HG03558 (cell line): ENCODE measurements at regions not wholly inside any gene's neighbourhood (a gene's known extent, or its start where the extent isn't known, plus 50 kb on each side); places are given as distances from the start of the nearest gene placed in this dataset.

Experiments
- ATAC-seq: cut with Tn5 transposase; IDR thresholded peaks from one replicate; pipeline ENCODE4 v1.9.1; 2021; ENCODE audit warnings: moderate number of reproducible peaks; ENCODE audit not compliant: unreplicated experiment; ENCODE audit errors: extremely low read depth

DNA sequence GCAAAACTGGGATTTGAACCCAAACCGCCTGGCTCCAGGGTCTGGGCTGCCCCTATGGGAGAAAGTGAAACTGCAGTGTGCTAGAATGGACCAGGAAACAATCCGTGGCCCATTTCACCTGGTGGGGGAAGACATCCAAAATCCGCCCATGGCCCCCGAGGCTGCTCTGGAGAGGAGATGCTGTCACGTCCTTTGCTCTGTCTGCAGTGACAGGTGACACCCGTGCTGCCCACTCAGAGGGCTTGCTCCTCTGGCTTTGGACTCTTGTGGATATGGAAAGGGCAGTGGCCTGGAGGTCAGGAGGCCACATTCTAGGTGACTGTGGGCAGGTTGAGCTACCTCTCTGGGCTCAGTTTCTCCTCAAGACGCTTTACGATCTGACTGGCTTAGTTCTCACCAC, 151.2 kb upstream of the GPR26 start:
- no peak for ATAC-seq

- no peak for ATAC-seq
Observed at GRCh38 chr10:123515661-123516060, 150.5 kb upstream of the GPR26 start.

- no peak for ATAC-seq
Observed at GRCh38 chr10:123516291-123516690, 149.9 kb upstream of the GPR26 start.

GRCh38 chr10:123517426-123517825, 148.7 kb upstream of the GPR26 start:
- ATAC-seq, result no peak

DNA sequence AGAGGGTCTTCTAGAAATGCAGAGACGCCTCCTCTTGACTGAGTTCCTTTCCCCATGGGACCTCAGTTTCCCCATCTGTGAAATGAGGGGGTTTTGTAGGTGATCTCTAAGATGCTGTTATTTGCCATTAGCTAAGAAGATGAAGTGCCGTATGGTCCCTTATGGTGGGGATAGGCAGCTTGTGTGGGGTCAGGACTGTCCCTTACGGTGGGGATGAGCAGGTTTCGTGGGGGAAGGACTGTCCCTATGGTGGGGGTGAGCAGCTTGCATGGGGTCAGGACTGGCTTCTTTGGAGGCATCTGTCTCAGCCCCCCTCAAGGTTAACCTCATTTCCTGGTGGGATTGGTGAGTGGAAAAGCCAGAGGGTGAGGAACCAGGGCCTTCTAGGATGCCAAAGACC, 148.3 kb upstream of the GPR26 start:
- no peak for ATAC-seq

DNA sequence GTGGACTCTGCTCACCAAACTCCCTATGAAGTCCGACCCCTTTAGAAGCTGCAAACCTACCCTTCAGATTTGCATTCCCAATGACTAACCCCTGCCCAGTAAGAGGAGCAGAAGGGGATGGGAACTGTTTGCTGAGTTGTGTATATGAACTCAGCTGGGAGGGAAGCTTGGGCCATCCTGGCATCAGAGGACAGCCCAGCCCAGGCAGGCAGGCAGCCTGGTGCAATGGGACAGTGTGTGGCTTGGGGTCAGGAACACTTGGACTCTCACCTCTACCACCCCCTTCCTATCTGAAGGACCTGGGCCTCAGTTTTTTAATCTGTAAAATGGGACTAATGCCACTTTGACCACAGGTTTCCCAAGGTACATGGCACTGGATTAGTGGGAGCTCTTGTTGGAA, 147.4 kb upstream of the GPR26 start:
- no peak for ATAC-seq

DNA sequence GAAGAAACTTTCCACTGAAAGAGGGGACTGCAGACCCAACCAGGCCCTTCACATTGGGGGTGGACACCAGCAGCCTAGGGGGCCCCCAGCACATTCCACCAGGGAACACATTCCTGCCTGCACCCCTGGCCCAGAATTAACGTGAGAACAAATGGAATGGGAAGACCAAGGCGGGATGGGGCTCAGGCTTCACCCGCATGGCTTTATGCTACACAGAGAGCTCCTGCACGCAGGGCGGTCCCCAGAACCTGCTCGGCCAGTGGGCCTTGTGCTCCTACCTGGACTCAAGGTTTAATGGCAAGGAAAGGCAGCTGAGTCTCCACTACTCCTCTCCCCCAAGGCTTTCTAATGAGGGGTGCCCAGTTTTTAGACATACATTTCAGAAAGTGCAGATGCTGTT, 146.3 kb upstream of the GPR26 start:
- no peak for ATAC-seq

- no peak for ATAC-seq
Observed at GRCh38 chr10:123521076-123521475, 145.1 kb upstream of the GPR26 start.

DNA sequence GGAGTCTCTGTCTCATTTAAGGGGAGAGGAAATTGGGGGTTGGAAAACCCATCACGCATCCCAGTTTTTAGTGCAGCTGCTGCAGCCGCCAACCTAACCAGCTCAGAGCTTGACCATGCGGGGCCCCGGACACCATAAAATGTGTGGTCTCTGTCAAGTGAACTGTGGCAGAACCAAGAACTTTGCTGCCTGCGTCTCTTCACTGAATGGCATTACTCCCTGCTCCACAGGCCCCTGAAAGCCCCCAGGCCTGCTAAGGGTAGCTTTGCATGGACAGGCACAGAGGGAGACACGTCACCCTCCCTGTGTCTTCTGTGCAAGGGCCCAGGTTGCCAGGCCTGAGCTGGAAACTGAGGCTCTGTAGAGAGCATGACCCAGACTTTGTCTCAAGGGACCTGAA, 144.6 kb upstream of the GPR26 start:
- no peak for ATAC-seq

- no peak for ATAC-seq
Observed at GRCh38 chr10:123522702-123523312, 143.3 kb upstream of the GPR26 start.

DNA sequence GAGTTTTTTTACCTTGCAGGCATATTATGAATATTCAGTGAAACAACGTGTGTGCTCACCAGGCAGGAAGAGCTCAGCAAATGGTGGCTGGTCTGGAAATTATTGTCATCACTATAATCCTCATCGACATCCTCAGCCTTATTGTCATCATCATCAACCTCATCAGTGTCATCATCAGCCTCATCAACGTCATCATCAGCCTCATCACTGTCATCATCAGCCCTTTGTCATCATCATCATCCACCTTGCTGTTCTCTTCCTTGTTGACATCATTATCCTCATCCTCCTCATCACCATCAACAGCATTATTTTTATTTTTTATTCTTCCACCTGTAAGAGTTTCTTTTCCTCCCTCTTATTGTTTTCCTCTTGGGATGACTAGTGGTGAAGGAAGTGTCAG, 142.3 kb upstream of the GPR26 start:
- ATAC-seq, result no peak

GRCh38 chr10:123526356-123527064, 139.6 kb upstream of the GPR26 start:
- ATAC-seq, result no peak

GRCh38 chr10:123527151-123527550, 139.0 kb upstream of the GPR26 start:
- ATAC-seq, result no peak

- no peak for ATAC-seq
Observed at GRCh38 chr10:123529146-123529760, 136.9 kb upstream of the GPR26 start.

DNA sequence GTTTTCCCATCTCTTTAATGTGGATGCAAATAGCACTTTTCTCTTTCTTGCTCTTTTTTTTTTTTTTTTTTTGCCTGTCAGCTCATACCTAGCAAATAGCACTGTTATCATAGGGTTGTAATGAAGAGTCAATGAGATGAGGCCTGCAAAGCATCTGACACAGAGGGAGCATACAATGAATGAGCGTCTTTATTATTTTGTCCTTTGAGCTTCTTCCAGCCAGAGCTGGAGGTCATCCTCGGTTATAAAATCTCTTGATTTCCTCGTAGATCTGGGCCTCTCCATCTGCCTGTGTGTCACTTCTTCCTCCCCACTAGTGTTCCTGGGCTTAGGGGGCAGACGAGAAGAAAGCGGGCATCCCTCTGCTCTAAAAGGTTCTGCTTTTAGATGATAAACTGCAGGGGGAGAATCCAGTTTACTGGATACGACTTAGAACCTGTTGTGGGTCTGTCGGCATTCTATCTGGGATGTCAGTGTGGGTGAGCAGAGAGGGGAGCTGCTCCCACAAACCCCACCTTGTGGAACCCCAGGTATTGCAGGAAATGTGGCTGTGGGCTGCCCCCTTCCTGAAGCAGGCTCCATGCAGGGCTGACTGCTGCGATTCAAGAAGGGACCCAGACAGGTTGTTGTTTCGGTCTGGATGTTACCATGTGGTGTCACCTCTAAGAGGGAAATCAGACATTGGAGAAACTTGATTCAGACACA, 135.8 kb upstream of the GPR26 start:
- no peak for ATAC-seq

GRCh38 chr10:123535386-123535785, 130.8 kb upstream of the GPR26 start:
- ATAC-seq, result no peak

DNA sequence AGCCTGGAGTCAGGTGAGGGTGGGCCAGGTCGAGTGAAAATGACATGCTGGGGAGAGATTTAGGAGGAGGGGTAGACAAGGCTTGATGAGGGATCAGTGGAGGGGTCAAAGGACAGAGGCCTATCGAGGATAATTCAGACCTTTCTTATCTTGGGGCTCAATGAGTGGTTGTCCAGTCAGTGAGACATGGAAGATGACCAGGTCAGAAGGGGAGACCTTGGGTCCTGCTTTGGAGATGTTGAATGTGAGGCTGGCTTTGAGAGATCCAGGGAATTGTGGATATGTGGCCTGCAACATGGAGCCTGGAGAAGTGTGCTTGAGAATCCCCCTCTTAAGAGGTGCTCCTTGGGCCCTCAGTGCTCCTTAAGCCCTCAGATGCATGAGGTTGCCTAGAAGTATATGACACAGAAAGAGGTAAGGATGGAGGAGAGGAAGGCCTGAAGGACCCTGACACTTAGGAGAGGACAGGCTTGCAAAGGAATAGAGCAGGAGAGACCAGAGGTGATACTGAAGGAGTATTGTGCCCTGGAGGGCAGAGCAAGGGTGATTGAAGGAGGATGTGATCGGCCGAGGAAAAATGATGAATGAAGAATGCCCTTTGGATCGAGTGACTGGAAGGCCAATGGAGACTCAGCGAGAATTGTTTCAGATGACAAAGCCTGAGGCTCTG, 129.8 kb upstream of the GPR26 start:
- ATAC-seq, result no peak

DNA sequence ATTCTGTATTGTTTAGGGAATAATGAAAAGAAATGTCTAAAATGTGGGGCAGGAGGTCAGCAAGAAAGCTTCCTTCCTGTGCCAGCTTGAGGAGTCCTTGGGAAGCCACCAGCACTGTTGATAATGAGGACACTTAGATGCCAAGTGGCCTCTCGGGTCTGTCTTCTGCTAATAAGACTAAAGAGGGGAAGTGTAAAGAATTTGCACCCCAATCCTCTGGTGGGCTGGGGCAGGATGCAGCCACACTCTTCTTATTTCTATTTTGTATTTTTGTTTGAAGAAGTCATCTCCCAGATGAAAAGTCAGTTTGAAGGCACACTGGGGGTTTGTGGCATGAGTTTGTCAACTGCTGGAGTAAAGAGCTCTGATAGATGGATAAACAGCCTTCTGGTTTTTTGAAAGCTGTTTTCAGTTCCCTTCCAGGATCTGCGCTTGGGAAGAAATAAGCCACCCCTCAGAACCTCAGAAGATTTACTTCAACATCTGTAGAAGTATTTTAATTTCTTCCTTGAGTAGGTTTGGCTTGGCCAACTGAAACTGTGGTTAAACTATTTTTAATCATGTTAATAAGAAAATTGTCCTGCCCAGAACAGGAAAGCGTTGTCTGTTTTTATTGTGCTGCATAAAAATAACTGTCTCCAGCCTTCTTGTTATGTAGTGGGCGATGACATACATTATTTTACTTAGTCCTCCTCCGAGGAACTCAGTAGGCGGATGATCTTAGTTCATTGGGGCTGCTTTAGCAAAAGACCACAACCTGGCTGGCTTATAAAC, 128.8 kb upstream of the GPR26 start:
- no peak for ATAC-seq

GRCh38 chr10:123538401-123539320, 127.5 kb upstream of the GPR26 start:
- no peak for ATAC-seq
